COLO668 (cell line): ENCODE measurements at regions not wholly inside any gene's neighbourhood (a gene's known extent, or its start where the extent isn't known, plus 50 kb on each side); places are given as distances from the start of the nearest gene placed in this dataset.

Source experiments
- DNase-seq: peaks from one replicate; lab custom pipeline; 2025; ENCODE audit not compliant: unreplicated experiment; lab: John Stamatoyannopoulos, UW

DNA sequence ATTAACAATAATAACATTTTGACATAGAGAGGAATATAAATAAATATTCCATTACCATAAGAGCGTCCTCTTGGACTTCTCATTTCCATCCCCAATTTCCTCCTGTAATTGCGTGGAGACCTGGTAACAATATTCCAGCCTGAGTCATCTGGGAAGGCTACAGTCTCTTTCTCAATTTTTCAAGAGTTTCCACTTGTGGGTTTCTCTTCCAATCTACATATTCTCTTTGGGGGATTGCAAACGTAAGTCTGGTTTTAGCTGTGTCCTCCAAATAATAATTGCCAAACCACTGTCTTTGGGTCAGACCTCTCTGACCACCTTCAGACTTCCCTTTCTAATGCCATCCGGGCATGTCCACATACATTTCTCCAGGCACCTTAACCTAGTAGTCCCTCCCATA lies 124.5 kb upstream of the USP24 start:
- no peak for DNase-seq

DNA sequence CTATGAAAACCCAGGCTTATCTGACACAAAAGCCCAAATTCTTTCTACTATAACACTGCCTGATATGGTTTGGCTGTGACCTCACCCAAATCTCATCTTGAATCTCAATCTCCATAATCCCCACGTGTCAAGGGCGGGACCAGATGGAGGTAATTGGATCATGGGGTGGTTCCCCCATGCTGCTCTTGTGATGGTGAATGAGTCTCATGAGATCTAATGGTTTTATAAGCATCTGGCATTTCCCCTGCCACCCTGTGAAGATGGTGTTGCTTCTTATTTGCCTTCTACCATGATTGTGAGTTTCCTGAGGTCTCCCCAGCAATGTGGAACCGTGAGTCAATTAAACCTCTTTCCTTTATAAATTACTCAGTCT lies 123.3 kb upstream of the USP24 start:
- DNase-seq: no peak

DNA sequence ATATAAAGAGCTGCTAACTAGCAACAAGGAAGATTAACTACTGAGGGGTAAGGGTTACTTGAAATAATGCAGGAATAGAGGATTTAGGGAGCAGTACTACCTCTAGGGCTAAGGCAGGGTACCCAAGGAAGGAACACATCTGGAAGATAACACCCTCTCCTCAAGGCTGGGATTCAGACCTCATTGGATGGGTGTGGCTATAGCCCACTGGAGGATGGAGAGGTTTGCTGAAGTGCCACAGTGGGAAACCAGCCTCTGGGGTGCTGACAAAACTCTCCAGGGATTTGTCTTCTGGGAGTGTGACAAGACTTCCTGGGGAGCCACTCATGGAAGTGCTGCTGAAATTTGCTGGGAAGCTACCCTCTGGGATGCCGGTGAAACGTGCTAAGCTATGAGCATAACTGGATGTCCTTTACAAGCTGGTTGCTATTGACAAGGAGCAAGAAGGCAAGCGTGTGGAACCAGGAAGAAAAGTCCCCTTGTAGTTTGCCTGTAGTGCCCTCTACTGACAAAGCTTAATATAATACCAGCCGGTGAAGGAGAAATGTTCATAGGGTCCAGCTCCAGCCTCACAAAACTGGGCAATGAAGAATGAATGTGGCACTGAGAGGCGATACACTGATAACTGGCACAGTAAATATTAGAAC lies 122.8 kb upstream of the USP24 start:
- peak; percentile 32 for DNase-seq

DNA sequence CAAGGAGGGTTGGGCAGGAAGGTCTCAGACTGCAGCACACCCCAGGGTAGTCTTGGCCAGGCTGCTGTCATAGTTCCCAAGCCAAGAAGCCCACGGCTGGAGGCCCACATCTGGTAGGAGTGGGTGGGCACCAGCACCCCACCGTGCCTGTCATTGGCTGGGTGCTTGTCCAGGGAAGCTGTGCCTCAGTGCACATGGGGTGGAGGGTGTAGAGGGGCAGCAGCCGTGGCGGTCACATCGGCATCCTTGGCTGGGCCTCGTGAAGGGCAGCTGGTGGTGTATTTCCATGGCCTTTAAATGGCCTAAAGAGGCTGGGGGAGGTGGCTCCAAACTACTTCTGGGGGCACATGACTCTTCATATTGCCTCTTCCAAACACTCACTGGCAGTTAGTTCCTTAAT lies 119.6 kb upstream of the USP24 start:
- no peak for DNase-seq

DNA sequence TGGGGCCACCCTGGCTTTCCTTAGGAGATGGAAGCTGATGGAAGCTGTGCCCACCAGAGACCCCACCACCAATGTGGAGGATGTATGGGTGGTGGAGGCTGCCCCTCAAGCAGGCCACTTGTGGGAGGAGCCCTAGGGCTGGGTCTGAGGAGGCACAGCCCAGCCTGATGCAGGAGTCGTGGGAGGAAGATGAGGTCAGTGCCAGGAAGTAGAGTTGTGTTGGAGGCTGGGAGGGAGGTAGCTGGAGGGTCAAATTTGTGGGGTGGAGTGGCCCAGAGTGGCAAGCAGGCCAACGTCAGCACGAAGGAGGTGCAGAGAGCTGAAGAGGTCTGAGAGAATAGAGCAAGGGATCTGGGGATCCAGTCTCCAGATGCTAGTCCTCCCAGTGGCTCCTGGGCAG lies 119.0 kb upstream of the USP24 start:
- DNase-seq: no peak

DNA sequence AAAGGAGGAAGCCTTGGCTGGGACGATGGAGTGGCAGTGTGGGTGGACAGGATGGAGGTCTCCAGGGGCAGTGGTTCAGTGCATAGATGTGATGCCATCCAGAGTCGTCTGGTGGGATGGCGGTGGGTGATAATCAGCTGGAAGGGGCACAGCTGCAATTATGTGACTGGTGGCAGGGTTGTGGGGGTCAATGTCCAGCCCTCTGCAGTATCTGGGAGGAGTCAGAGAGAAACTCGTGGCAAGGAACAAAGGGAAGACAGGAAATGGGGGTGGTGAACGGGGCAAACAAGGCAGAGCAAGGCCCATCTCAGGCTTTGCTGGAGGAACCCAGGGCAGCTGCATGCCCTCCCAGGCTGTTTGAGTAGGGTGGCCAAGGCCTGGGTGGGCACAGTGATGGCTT lies 118.3 kb upstream of the USP24 start:
- no peak for DNase-seq

DNA sequence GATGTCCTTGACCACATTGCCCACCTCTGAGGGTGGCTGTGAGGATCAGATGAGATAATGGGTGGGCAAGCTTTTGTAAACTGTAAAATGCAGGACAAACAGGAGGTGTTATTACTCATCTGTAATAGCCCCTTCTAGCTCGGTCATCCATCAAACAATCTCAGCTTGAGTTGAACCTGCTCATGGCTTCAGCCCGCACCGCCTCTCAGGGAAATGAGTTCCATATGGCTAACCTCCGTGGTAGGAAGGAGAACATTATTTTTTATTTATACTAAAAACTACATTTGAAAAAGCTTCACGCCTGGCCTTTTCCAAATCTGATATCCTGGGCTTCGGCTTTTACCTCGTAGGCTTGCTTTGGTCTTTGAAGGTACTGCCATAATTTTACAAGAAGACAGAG lies 116.2 kb upstream of the USP24 start:
- DNase-seq: no peak

DNA sequence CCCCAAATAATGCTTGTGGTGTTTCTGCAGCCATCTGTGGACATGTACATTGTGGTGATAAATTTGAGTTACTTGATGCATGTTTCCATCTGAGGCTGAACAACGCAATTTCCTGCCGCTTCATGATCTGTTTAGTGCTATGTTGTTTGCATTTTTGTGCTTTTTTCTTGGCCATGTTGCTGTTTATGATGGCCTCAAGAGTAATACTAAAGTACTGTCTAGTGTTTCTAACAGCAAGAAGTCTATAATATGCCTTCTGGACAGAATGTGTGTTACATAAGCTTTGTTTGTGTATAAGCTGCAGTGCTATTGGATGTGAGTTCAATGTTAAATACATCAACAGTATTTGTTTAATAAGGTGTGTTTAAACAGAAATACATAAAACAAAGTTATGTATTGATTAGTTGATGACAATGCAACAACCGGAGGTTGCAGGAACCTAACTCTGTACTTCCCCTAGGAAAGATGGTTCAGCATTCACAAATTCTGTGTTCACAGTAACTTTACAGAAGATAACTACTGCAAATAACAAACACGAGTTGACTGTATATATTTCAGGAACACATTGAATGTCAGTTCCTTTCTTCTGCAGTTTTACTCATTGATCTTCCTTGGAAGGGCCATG lies 114.8 kb upstream of the USP24 start:
- DNase-seq: no peak

DNA sequence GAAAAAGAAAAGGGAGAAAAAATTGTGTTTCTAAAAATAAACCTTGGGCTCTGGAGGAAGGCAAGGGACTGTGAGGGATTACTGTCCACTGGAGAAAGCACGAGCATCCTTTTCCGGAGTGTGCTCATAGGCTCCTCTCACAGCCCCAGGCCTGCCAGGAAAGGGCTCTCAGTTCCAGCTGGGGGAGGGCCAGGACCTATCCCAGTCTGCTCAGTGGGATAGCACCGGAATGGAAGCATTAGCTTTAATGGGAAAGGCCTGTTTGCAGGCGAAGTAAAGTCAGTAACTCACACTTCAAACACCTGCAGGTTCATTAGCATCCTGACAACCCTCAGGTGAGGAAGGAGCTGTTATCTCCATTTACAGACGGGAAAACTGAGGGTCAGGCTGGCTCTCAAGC lies 113.9 kb upstream of the USP24 start:
- no peak for DNase-seq

DNA sequence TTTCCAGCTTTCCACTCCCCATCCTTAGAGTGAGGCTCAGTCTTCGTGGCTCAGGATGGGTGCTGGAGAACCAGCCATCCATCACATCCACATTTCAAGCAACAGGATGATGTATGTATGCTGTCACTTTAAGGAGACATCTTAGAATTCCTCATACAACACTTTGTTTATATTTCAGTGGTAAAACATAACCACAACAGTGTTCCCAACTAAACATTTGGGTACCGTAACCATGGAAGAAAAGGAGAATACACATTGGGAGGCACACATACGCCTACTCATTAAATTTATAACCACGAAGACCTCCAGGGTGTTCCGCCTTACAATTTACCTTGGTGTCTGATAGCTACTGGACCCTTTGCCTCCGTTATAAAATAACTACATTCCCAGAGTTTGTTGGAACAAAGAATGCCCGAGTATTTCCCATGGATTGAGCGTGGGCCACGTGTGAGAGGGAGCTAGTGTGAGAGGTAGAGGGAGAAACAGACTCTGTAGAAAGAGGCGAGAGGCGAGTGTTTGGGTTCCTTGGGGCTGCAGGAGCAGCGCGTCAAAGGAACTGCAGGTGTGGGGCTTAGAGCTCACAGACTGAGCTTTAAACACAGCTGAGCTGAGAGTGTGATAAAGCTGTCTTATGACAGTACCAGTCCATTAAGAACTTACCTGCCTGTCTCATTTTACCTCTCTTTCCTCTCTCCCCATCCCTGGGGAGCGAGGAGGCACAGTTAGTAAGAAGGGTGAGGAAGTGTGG lies 111.5 kb upstream of the USP24 start:
- no peak for DNase-seq

DNA sequence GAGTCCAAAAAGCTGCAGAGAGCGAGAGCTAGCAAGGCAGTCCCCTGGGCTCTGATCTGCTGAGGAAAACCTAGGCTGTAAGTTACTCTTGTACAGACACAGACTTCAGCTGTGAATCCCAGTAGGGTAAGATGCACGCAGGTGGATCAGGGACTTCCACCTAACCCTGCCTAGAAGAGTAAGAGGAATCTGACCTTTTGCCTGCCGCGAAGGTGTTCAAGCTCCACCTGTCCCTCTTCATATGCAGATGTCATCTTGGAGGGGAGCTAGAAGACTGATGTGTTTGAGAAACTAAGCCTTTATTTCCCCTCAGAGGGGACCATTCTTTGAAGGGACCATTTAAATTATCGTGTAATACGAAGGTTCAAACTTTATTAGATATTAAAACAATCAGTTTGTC lies 108.6 kb upstream of the USP24 start:
- DNase-seq: no peak

DNA sequence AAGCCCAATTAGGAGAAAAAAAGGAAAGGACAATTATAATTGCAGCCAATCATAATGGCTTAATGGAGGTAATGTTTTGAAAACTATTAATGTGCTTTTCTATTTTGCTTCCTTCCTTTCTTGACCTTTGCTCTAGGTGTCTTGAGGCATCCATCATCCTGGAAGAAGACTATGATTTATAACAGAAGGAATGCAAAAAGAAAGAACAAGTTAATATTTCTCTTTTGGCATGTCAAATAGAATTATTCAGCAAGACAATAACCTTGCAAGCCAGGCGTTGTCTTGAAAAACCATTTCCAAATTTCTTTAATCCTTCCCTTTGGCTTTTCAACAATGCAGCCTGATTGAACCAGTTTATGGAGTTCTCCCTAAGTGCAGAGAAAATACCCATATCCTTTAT lies 107.7 kb upstream of the USP24 start:
- no peak for DNase-seq

DNA sequence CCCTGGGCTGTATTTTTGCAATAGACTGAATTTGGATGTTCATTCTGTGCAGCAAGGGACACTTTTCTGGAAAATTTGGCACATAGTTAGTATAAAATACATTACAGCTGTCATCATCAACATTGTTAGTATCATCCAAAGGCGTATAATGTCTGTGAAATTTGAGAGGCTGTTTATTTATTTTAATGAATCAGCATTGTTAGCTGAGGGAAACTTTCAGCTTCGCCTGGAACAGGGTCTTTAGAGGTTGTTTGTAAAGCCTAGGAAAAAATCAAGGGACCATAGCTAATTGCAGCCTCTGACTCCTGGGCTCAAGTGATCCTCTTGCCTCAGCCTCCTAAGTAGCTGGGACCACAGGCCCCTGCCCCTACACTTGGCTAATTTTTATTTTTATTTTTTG lies 106.8 kb upstream of the USP24 start:
- DNase-seq: no peak

DNA sequence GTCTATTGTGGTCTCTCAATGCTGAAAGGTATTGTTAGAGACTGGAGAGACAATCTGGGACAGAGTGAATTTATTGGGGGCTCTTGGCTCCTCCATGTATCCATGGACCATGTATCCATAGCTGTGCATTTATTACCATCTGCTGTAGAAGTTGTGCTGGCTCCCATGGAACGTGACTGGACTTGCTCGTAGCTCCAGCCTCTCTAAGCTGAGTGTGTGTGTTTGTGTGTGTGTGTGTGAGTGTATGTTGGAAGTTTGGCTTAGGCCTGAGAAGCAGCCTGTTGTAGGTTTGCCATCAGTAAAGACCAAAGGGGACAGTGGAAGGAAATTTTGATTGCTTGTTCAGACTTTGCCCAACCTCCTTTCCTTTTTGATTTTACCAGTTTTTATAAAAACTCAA lies 105.7 kb upstream of the USP24 start:
- DNase-seq: peak; percentile 32

DNA sequence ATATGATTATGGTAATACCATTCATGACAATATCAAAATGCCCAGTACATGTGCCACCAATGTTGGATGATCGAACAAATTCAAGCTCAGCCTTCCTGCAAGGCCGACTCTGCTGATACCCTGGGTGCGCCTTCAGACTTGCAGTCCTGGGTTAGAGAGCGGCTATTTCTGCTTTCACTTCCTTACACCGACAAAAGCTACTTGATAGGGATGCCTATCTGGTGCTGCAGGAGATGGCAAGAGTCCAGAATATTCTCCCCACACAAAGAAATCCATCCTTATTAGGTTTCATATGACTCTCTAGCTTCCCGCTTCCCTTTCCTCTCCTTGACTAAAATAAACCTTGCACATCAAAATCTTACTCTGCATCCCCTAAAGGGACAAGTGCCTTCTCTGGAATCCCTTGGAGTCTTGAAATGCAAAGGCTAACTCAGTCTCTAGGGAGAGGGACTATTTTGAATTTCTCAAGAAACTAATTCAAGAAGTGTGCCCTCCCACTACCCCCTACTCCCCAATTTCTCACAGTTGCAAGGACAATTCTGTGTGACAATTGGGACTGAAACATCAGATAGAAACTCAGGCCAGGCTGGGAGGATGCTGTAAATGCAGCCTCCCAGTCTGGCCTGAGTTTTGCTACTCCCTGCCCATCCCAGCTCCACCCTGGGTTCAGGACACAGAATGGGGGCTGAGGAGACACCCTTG lies 103.1 kb upstream of the USP24 start:
- no peak for DNase-seq

DNA sequence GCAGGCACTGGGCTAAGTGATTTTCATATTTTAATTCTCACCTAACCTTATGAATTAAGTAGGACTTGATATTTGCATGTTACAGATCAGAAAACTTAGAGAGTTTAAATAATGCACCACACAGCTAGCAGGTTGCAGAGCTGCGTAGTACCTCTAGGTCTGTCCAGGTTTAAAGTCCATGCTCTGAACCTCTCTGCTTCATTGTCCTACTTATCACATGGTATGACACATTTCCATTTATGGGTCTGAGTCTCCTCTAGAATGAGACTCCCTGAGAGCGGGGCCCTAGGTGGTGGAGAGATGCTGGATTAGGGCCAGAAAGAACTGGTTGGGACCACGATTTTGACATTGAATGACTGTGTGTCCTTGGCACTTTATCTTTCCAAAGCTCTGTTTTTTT lies 102.5 kb upstream of the USP24 start:
- DNase-seq: no peak

DNA sequence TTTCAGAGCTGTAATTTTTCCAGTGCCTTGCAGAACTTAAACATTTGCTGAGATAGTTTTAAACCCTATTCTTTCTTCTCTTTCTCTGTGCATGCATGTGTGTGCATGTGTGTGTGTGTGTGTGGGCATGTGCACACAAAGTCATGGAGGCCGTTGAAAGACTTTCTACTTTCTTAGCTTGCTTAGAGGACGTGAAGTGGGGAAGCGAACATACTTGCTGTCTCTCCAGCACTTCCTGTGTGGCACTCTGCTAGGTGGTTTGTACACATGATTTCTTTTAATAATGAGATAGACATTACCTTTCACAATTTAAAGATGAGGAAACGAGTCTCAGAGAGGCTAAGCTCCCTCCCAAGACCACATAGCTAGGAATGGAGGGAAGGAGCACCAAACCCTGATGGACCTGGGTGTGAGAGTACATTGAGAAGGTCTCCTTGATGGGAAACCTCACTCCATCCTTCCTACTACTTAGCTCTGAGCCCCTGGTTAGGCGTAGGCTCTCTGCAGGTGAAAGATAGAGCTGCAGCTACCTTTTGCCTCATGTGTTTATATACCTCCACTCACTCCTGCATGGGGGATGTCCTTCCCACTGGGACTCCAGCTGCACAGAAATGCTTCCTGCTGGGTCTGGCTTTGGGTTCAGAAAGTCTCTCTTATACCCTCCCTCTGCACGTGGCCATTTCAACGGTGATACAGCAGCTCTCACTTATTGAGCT lies 101.9 kb upstream of the USP24 start:
- DNase-seq: no peak

DNA sequence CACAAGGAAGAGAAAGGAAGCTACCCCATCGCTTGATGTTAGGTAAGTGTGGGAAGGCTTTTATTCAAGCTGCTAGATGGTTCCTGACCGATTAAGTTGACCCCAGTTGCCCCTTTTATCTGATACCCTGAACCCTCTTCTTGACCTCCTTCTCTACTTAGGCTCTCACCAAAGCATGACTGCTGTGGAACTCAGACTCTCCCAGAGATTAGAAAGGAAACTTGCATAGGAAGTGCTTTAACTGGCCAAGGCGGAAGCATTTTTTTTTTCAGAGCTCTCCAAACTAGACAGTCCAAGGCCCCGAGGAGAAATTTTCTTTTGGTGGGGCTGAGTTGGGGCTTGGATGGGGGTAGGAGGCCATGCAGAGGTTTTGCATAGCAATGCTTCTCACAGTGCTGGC lies 101.3 kb upstream of the USP24 start:
- DNase-seq: no peak

DNA sequence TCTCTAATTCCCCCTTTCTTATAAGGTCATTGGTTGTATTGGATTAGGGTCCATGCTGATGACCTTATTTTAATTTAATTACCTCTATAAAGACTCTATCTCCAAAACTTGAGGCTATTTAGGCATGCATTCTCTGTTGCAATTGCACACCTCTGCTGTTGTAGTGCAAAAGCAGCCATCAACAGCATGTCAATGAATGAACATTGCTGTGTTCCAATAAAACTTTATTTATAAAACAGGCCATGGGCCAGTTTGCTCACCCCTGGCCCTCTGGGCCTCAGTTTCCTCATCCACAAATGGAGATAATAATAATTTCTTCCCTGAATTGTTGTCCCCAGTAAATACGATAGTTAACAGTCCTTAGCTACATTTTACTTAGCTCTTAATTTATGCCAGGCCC lies 100.4 kb upstream of the USP24 start:
- DNase-seq: no peak

DNA sequence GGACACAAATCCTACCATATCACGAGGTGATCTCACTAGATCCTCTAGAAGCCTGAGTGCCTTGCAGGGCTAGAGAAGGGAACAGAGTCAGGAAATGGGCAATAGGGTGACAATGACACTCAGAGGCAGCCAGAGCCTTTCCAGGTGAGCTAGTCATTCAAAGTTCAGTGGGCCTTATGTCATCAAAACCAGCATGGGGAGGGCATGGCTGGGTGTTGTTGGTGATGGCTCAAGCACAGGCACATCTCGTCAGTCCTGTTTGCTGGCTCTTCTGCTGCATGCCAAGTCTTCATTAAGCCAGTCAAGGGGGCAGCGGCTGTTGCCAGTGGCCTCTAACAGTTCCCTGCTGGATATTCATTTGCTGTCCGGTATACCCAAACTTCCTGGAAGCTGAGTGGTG lies 99.6 kb upstream of the USP24 start:
- DNase-seq: no peak

DNA sequence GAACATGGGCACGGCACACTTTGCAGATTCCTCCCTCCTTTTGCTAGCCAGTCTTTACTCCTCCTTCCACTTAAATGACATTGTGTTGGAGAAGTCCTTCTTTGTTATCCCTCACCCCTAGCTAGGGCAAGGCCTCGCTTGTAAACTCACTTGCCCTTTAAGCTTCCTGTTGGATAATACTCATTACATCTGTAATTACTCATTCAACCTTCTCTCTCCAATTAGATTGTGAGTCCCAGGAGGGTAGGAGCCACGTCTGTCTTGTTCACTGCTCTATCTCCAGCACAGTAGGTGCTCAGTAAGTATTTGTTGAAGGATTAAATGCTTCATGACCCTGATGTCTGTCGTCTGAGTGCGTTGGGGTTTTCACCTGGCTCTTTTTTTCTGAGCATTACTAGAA lies 98.7 kb upstream of the USP24 start:
- DNase-seq: no peak
